RWPE2 (cell line): ENCODE measurements at regions not wholly inside any gene's neighbourhood (a gene's known extent, or its start where the extent isn't known, plus 50 kb on each side); places are given as distances from the start of the nearest gene placed in this dataset.

Experiments used
- ATAC-seq: fragments of 200-7000 bp; cut with Tn5 transposase; 3 replicates; pipeline ENCODE4 v1.9.1; 2021; ENCODE audit warnings: low read depth
- DNase-seq: peaks from one replicate; pipeline ENCODE4 v3.0.0-alpha.2; 2020; ENCODE audit warnings: low spot score
- H3K27ac ChIP-seq: fragments of 450-650 bp; 2 replicates; pipeline ENCODE4 v1.5.1; 2017; ENCODE audit warnings: mild to moderate bottlenecking; ENCODE audit not compliant: poor library complexity, severe bottlenecking
- H3K27me3 ChIP-seq: fragments of 250-450 bp; sonication (Bioruptor Pico); 2 replicates; pipeline ENCODE4 v1.5.1; 2021; ENCODE audit warnings: mild to moderate bottlenecking, moderate library complexity; ENCODE audit not compliant: insufficient read depth, poor library complexity, severe bottlenecking
- H3K36me3 ChIP-seq: fragments of 250-450 bp; sonication (Bioruptor Pico); 2 replicates; pipeline ENCODE4 v1.5.1; 2020; ENCODE audit warnings: low read depth, mild to moderate bottlenecking, moderate library complexity
- H3K4me1 ChIP-seq: fragments of 250-450 bp; sonication (Bioruptor Pico); 2 replicates; pipeline ENCODE4 v1.5.1; 2021; ENCODE audit warnings: mild to moderate bottlenecking, moderate library complexity; ENCODE audit not compliant: insufficient read depth, poor library complexity, severe bottlenecking
- H3K4me3 ChIP-seq: fragments of 250-450 bp; sonication (Bioruptor Pico); 2 replicates; pipeline ENCODE4 v1.5.1; 2021; ENCODE audit warnings: mild to moderate bottlenecking, moderate library complexity; ENCODE audit not compliant: severe bottlenecking
- H3K9me3 ChIP-seq: fragments of 250-450 bp; sonication (Bioruptor Pico); 2 replicates; pipeline ENCODE4 v1.5.1; 2021; ENCODE audit warnings: mild to moderate bottlenecking, moderate library complexity; ENCODE audit not compliant: severe bottlenecking
- TF ChIP-seq, protein P1 (sequence below): fragments of 450-650 bp; IDR thresholded peaks from one replicate; pipeline ENCODE4 v1.5.1; 2017; ENCODE audit warnings: mild to moderate bottlenecking, moderate library complexity; ENCODE audit not compliant: poor library complexity, severe bottlenecking

DNA sequence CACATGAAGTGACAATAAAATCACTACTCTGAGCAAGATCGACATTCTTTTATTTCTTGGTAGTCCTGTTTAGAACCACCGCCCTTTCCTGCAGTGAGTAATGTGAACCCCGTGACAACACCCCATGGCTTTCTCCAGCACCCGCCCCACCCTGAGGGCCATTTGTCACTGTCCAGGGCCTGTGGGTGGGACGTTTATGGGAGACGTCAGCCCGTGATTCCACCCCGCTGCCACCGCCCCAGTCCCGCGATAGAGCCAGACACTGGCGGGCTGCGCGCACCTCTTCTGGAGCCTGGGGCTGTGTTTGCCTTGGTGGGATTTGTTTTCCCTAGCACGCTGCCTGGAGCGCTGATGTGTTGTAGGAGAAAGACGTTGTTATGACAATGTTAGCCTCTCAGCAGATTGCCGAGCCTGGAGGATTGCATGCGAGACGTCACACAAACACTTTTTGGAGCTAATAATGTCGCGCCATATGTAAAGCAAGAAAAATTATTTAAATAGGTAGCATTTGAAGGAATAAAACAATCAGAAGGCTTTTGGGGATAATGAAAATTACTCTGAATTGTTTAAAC, 263.7 kb downstream of the TEX29 start:
- H3K27ac ChIP-seq: no peak overlapping the region
- H3K4me1 ChIP-seq: no peaks in the 10 kb centered on the region
- DNase-seq (no peak), ATAC-seq (no peak)
- TF ChIP-seq, protein P1, sequence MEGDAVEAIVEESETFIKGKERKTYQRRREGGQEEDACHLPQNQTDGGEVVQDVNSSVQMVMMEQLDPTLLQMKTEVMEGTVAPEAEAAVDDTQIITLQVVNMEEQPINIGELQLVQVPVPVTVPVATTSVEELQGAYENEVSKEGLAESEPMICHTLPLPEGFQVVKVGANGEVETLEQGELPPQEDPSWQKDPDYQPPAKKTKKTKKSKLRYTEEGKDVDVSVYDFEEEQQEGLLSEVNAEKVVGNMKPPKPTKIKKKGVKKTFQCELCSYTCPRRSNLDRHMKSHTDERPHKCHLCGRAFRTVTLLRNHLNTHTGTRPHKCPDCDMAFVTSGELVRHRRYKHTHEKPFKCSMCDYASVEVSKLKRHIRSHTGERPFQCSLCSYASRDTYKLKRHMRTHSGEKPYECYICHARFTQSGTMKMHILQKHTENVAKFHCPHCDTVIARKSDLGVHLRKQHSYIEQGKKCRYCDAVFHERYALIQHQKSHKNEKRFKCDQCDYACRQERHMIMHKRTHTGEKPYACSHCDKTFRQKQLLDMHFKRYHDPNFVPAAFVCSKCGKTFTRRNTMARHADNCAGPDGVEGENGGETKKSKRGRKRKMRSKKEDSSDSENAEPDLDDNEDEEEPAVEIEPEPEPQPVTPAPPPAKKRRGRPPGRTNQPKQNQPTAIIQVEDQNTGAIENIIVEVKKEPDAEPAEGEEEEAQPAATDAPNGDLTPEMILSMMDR: no peak
- peaks cover 2% of the 10 kb centered on the region for H3K9me3 ChIP-seq
- no peak overlapping the region for H3K4me3 ChIP-seq
- H3K27me3 ChIP-seq: peaks cover 10% of the 10 kb centered on the region
- H3K36me3 ChIP-seq: no peaks in the 10 kb centered on the region

DNA sequence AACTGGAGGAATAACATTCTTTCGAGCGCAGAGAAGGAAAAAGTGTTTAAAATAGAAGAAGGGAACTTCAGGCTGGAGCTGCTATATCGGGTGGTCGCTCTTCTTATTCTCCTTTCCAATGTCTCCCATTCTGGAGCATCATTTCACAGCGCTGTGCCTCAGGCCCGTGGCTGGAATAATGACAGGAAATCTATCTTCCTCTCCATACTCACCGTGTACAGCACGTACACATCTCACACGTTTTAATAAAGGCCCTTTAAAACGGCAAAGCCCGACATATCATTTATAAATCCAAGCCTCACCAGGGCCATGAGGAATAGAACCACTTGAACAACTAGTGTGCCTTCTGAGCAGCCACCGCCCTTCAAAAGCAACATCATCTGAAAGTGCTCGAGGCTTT, 264.4 kb downstream of the TEX29 start:
- Histone ChIP-seq H3K27me3 (peaks cover 10% of the 10 kb centered on the region), H3K9me3 (no peaks in the 10 kb centered on the region), H3K4me3 (no peak overlapping the region), H3K27ac (no peak overlapping the region), H3K36me3 (no peaks in the 10 kb centered on the region), H3K4me1 (no peaks in the 10 kb centered on the region)
- TF ChIP-seq, protein P1: no peak
- ATAC-seq: no peak
- no peak for DNase-seq

- no peak for DNase-seq
- TF ChIP-seq, protein P1: no peak
- no peaks in the 10 kb centered on the region for H3K36me3 ChIP-seq
- H3K27ac ChIP-seq: no peak overlapping the region
- peaks cover 10% of the 10 kb centered on the region for H3K27me3 ChIP-seq
- H3K4me3 ChIP-seq: no peak overlapping the region
- no peak for ATAC-seq
- no peaks in the 10 kb centered on the region for H3K4me1 ChIP-seq
- H3K9me3 ChIP-seq: no peaks in the 10 kb centered on the region
Measured at GRCh38 chr13:111586291-111586690, 265.8 kb downstream of the TEX29 start.

DNA sequence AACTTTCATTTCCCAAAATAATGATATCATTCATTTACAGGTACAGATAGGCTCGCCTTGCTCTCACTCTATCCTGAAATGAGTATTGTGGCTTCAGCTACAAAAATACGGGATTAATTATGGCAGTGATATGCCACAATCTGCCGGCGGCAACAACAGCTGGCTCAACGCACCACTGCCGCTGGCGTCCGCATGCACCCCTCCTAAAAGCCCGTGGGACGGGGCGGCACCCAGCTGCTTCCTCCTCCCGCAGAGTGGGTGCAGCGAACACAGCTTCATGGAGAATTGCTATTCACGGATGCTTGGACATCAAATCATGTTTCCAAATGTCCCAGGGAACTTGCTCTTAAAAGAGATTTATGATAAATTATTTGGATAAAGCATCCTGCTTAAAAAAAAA, 266.8 kb downstream of the TEX29 start:
- Histone ChIP-seq H3K4me3 (no peak overlapping the region), H3K27ac (no peak overlapping the region), H3K36me3 (no peaks in the 10 kb centered on the region), H3K9me3 (no peaks in the 10 kb centered on the region), H3K4me1 (no peaks in the 10 kb centered on the region), H3K27me3 (peaks cover 10% of the 10 kb centered on the region)
- TF ChIP-seq, protein P1: no peak
- ATAC-seq (no peak), DNase-seq (no peak)

GRCh38 chr13:111589321-111589720, 268.9 kb downstream of the TEX29 start:
- Histone ChIP-seq H3K36me3 (no peaks in the 10 kb centered on the region), H3K27me3 (peaks cover 10% of the 10 kb centered on the region), H3K9me3 (no peaks in the 10 kb centered on the region), H3K4me3 (no peak overlapping the region), H3K4me1 (no peaks in the 10 kb centered on the region), H3K27ac (no peak overlapping the region)
- DNase-seq (no peak), ATAC-seq (no peak)
- TF ChIP-seq, protein P1: no peak
